ENCODE measurements at regions not wholly inside any gene's neighbourhood (a gene's known extent, or its start where the extent isn't known, plus 50 kb on each side); places are given as distances from the start of the nearest gene placed in this dataset.

DNA sequence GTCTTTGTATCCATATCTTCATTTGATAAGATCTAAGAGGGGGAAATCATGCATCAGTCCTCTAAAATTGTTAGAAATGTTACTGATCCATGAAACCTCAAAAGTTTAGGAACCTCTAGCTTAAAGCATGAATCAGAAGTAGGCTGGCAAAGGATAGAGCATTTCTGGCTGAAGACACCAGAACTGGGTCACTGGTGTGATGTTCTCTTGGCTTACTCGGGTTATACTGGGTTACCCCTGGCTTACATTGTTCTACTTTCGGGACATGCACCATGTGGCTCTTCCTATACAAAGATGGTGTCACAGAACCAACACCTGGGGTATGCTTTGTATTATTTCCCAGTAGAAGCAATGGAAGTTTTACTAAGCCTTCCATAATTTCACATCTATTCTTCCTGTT is 83.2 kb upstream of the TNP1 start:
- no peak overlapping the region for H3K4me3 ChIP-seq (ENCODE audit: low read length)
- TF ChIP-seq, protein P1, sequence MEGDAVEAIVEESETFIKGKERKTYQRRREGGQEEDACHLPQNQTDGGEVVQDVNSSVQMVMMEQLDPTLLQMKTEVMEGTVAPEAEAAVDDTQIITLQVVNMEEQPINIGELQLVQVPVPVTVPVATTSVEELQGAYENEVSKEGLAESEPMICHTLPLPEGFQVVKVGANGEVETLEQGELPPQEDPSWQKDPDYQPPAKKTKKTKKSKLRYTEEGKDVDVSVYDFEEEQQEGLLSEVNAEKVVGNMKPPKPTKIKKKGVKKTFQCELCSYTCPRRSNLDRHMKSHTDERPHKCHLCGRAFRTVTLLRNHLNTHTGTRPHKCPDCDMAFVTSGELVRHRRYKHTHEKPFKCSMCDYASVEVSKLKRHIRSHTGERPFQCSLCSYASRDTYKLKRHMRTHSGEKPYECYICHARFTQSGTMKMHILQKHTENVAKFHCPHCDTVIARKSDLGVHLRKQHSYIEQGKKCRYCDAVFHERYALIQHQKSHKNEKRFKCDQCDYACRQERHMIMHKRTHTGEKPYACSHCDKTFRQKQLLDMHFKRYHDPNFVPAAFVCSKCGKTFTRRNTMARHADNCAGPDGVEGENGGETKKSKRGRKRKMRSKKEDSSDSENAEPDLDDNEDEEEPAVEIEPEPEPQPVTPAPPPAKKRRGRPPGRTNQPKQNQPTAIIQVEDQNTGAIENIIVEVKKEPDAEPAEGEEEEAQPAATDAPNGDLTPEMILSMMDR (conservative IDR thresholded peaks at IDR 0.05; ENCODE audit: low read depth, low read length), result no peak

DNA sequence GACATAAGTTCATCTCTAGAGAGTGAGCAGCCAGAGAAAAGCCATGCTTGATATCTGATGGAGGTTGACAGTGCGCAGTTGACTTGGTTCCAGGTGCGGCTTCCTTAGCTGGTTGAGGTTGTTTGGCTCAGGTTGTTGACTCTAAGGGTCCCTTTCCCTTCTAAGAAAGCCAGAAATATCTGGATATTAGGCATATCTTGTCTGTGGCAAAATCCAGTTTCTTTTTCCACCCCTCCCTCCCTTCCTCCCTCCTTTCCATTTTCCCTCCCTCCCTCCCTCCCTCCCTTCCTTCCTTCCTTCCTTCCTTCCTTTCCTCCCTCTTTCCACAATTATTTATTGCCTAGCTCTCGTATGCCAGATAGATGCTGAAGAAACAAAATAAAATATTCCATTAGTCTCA is 82.6 kb upstream of the TNP1 start:
- DNase-seq (ENCODE audit: low read depth), result no peak
- H3K4me3 ChIP-seq (ENCODE audit: low read length), result no peak overlapping the region
- TF ChIP-seq, protein P1 (conservative IDR thresholded peaks at IDR 0.05; ENCODE audit: low read depth, low read length), result no peak

More for the DNA sequence above, 83.2 kb upstream of the TNP1 start:
- DNase-seq (ENCODE audit: low read depth), result no peak

DNA sequence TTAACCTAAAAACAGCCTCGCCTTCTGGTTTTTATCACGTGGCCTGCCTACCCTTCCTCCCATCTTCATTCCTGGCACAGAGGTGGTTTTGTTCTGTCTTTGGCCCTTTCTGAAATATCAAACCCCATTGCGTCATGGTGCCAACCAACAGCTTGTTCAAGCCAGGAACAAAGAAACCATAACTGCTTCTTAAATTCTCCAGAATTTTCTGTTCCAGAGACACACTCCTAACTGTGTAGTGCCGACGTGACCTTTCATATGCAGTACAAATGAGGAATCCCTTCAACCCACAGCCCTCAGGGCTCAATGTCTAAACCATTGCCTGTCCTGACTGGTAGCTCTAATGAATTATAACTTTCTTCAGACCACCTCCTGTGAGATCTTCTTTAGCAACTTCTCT is 82.2 kb upstream of the TNP1 start:
- DNase-seq (ENCODE audit: low read depth), result no peak
- TF ChIP-seq, protein P1 (conservative IDR thresholded peaks at IDR 0.05; ENCODE audit: low read depth, low read length), result no peak
- H3K4me3 ChIP-seq (ENCODE audit: low read length), result no peak overlapping the region

DNA sequence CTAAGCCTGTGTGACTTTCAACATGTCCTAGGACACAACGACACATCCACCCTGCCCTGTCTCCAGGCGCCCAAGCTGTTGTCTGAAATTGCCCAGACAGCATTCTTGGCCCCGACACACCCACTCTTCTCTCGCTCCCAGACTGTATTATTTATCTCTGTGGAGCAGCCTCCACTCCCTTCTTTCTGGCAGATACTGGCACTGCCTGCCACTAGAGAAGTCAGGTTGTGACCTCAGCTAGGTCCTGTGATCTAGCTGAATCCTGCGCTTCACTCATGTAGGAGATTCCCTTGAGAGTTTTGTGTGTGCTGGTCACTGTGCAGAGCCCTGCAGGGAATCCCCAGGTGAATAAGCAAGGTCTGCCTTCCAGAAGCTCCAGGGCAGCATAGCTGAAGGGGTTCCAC is 77.1 kb upstream of the TNP1 start:
- DNase-seq (ENCODE audit: low read depth), result peak; percentile 21
- no peak overlapping the region for H3K4me3 ChIP-seq (ENCODE audit: low read length)
- TF ChIP-seq, protein P1 (conservative IDR thresholded peaks at IDR 0.05; ENCODE audit: low read depth, low read length), result no peak

DNA sequence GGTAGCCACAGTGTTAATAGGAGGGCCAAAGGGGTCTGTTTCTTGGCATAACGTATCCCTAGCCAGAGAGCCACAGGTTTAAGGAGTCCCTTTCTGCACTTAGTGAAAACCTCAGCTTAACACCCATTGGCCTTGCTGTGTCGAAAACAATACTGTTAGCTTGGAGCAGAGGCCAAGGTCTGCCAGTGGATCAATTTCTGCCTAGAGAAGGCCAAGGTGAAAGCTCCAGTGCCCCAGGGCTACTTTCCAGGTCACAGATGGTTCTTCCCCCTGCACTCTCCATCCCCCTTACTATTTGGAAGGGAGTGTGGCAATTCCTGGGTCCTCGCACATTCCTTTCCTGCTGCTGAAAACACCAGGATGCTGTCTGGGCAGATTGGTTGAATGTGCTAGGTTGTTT is 74.8 kb upstream of the TNP1 start:
- no peak overlapping the region for H3K4me3 ChIP-seq (ENCODE audit: low read length)
- DNase-seq (ENCODE audit: low read depth), result no peak
- TF ChIP-seq, protein P1 (conservative IDR thresholded peaks at IDR 0.05; ENCODE audit: low read depth, low read length), result no peak

DNA sequence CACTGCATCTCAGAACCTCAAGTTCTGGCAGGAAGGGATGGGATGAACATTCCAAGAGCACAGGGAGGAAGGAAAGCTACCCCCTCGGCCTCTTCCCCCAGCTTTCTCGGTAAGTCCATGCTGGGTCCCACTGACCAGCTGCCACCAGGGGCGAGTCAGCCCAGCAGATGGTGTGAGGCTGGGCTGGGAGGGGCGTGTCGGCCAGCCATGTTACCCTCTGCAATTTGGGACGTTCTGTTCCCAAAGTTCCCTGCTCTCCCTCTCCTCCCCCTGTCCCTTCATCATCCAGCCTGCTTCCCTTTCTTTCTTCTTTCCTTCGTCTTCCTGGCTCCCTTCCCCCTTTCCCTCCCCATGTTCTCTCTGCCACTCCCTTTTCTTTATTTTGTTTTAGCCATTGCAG is 74.3 kb upstream of the TNP1 start:
- TF ChIP-seq, protein P1 (conservative IDR thresholded peaks at IDR 0.05; ENCODE audit: low read depth, low read length), result no peak
- no peak for DNase-seq (ENCODE audit: low read depth)
- no peak overlapping the region for H3K4me3 ChIP-seq (ENCODE audit: low read length)

DNA sequence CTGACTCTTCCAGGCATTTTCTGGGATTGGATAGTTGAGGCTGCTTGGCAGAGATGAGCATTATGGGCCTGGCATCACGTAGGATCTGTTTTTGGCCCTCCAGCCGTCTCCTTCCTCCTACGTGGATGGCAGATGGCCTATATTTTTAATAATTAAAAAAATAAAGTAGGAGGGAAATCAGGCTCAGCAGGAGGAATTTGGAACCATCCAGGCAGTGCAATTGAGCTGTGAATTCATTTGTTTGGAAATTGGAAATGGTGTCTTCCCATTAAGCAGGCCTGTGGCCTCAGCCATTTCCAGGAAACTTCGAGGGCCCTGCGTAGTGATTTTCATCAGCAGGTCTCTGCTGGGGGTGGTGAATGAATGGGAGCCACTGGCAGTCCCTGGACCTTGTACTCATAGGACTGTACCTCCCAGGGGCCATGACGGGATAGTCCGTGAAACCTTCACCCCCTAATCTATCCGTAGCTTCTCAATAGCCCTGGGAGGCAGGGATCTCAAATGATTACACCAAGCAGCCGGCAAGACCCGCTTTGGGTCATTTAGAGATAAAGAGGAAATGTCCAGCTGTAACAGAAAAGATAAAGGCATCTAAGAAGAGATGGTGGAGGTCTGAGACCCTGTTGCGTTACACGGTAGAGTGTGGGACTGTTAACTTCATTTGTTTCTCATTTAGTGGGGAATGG is 73.1 kb upstream of the TNP1 start:
- DNase-seq (ENCODE audit: low read depth), result no peak
- TF ChIP-seq, protein P1 (conservative IDR thresholded peaks at IDR 0.05; ENCODE audit: low read depth, low read length), result no peak
- H3K4me3 ChIP-seq (ENCODE audit: low read length), result no peak overlapping the region

All from retinal pigment epithelial cell (primary cell).